ENCODE measurements at regions not wholly inside any gene's neighbourhood (a gene's known extent, or its start where the extent isn't known, plus 50 kb on each side); places are given as distances from the start of the nearest gene placed in this dataset.

DNA sequence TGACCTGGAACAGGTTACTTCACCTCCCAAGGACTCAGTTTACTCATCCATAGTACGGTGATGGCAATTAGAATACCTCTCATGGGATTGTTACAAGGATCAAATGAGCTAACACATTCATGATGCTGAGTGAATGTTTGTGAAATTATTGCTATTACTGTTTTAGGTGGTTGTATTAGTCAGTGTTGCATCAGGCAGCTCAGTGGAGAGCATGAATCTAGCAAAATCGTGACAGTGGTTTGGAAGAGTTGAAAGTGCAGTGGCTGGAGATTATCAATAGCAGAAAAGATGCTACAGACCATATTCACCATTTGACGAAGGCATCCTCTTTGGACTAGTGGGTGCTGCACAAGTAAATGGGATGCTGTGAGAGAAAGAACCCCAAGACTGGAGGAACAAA is 50.4 kb upstream of the CTNNBL1 start:
- no peak for DNase-seq

DNA sequence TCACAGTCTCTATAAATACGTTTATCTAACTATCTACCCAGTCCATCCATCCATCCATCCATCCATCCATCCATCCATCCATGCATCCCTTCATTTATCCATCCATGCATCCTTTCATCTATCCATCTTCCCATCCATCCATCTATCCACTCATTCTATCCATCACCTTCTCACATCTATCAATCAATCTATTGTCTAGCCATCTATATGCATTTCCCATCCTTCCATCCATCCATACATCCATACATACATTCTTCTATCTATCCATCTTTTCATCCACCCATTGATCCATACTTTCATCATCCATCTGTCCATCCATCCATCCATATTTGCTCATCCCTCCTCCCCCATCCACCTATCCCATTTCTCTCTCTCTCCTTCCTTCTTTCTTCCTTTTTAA is 51.6 kb upstream of the CTNNBL1 start:
- no peak for DNase-seq

DNA sequence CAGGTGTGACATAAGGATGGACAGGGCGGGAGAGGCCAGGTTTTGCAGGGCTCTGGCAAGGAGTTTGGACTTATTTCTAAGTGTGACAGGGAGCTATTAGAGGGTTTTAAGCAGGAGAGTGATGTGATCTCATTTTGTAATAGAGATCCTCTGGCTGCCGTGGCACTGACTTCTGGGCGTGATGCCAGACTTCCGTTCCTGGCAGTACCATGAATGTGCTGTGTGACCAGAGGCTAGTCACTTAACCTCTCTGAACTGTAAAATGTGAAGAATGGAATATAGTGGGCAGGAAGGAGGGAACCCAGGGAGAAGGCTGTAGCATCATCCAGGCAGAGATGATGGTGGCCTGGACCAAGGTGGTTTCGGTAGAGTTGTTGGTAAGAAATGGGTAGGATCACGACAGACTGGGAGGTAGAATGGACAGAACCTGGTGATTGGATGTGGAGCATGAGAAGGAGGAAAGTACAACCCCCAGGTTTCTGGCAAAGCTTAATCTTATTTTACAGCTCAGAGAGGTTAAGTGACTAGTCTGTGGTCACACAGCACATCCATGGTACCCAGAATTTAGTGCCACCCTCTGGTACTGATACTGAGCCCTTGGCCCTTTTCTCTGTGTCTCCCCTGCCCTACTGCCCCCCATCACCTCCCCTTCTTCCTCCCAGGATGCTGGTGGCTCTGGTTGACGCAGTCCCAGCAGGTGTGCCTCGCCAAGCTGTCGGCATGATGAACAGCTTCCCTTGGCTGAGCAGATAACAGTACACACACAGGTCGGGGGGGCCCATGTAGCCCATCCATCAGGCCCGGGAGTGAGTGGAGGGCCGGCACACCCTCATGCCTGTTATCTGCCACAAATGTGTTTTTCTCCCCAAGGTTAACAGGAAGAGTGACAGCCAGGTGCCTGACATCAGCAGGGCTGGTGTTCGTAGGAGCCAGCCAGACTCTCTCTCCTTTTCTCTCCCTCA is 52.9 kb upstream of the CTNNBL1 start:
- no peak for DNase-seq

DNA sequence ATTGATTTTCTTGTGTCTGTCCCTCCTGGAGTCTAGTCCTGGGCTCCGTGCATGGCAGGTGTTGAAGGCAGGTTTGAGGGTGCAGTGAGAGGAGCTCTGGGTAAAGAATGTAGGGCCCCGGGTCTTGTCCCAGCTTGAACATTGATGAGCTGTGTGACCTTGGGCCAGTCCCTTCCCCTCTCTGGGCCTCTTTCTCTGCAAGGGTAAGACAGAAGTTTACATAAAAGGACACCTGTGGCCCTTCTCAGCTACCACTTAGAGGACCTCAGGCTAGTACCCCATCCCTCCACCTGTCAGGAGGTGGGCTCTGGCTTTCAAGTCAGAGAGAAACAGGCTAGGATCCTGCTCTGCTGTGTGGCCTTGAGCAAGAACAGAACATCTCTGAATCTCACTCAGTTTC is 55.3 kb upstream of the CTNNBL1 start:
- no peak for DNase-seq

DNA sequence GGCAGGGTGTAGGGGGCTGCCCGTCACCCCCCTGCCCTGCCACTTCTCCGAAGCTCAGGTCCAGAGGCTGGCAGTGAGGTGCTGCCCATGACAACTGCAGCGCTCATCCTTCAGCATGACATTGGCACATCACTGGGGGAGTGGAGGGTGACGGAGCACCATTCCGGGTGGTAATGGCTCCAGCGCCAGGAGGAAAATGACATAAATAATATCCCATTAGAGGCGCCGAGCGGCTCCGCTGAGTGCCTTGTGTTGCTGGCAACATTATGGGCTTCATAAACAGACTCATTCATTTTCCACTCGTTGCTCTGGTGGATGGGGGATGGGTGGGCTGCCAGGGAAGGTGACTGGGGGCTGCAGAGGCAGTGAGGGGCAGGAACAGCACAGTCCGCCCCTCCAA is 56.9 kb upstream of the CTNNBL1 start:
- DNase-seq = no peak

DNA sequence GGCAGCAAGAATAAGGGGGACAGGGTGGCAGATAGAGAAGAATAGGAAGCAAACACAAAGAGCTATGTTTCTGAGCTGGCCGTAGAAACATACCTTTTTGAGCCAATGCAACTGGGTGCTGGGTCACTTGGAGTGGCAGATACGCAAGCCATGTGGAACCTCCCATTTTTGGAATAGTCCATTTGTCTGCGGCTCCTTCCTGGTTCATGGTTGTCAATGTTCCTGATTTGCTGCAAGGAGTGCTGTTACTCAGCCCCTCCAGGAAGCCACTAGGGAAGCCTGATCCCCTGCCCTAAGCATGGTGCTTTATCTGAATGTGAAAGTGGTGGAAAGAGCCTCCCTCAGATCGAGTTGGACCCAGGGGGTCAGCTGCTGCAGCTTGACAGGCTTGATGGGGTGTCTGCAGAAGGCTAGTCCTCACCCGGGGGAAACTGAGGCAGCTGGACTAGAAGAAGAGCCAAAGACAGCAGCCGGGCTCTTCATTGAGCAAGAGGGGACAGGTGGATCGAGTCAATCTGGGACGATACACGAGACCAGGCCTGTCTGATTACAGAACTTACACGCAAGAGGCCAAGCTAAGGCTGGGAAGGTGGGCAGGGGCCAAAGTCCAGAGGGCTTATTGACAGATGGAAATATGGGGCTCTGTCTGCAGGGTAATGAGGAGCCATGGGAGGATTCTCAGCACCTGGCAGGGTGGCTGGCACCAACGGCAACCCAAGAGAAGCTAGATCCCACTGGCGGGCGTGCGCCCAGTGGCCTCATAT is 57.4 kb upstream of the CTNNBL1 start:
- no peak for DNase-seq

DNA sequence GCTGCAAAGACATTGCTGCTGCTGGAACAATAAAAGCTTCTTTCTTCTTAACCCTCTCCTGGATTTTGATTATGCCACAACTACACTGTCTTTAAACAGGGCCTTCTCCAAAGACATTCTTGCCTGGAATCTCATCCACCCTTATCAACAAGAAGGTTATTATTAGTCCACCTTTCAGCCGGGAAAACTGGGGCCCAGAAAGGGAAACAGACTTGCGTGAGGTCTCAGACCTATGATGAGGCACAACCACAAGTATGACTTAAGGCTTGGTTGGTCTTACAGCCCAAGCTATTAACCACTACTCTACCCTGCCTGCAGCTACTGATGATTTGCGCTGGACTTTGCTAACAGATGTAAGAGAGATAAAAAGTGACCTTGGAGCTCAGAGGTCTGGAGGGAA is 62.8 kb upstream of the CTNNBL1 start:
- no peak for DNase-seq

DNA sequence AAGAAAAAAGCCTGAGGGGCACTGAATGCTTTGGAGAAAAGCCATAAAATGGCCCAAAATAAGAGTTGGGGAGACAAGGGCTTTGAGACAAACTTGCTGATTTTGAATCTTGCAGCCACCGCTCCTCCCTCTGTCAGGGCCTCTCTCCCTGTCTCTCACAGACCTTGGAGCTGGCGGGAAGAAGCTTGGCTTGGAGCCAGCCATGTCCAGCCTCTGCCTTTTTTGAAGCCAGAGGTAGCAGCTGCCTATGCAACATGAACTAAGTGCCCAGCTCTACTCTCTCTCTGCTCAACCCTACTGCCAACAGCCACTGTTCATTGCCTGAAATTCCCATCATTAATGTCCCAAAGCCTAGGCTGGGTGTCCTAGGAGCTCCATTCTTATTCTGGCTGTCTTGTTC is 63.7 kb upstream of the CTNNBL1 start:
- no peak for DNase-seq

DNA sequence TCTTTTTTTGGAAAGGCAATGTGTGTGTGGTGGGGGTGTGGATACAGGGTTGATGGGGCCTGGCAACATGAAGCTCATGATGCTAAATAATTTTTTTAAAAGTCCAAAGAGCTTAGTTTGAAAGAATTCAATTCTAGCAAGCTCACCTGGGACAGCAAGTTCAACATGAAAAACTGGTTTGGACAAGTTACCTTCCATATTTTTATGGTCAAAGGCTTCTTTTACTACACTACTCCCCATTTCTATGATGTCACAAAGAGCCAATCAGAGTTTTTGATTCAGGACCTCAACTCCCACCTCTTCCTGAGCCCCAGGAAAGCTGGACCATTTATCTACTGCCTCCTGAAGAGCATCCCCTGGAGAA is 66.1 kb upstream of the CTNNBL1 start:
- no peak for DNase-seq

DNA sequence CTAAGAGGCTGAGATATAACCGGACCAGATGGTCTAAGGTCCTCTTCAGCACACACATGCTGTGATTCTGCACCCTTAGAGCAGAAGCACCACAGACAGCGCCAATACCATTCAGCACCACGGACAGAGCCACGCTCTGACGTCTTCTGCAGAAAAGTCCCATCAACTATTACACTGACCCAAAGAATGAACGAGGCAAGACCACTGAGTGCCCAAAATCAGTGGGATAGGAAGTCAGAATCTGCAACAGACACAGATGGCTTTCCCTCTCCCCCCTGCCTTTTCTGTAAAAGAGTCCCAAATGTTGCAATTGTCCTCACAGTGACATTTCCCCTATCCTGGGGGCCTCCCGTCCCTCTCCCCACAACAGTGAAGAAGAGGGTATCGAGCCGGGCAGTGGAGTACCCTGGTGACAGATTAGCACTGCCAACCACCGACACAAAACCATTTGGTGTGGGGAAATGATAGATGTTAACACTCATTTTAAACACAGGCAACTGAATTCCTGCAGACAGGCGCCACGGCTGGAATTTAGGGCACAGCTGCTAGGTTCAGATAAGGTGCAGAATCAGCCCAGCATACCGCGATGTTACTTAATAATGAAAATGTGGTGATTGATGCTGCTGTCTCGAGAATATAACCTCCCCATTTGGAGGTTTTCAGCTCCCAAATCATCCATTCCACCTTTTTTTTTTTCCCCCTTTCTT is 66.6 kb upstream of the CTNNBL1 start:
- DNase-seq = peak in 1 of 2 experiments; percentile 21

DNA sequence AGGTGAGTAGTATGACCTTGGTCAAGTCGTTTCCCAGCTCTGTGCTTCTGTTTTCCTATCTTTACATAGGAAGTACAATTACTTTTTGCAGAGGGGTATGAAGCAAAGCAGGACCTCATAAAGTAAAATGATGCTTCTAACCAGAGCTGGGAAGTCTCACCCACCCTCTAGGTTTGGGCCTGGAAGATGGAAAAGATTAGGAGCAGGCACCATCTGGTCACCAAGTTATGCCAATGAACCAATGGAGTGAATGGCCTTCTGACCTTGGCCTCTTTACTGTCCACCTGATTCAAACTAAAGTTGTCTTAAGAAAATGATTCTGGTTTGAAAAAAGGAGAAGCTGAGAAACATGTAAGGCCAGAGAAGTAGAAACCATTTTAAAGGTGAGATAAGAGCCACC is 68.9 kb upstream of the CTNNBL1 start:
- no peak for DNase-seq

DNA sequence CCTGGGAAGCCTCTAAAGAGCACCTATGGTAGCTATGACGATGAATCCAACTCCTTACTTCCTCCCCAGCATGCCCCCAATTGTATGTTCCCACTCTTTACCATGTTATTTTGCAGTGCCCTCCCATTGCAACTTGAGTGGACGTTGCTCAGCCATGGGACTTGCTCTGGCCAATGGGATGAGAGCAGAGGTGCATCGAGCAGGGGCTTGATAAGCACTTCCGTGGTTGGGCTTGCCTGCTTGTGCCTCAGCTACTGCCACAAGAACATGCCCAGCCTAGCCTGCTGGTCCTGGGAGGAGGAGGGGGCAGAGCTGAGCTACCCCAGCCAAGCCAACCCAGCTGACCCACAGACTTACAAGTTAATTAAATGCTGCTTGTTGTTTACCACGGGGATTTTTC is 71.1 kb upstream of the CTNNBL1 start:
- no peak for DNase-seq

DNA sequence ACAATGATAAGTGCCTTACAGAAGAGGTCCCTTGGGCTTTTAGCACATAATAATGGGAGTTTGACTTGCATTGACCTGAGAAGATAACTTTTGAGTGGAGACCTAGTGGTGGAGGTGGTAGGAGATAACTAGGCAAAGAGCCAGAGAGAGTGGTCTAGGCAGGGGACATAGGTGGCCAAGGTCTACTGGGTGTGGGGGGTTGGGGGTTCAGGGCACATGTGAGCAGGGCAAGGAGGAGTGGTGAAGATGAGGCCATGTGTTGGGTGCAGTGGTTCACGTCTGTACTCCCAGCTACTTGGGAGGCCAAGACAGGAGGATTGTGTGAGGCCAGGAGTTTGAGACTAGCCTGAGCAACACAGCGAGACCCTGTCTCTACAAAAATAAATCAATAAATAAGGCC is 74.3 kb upstream of the CTNNBL1 start:
- DNase-seq = no peak

DNA sequence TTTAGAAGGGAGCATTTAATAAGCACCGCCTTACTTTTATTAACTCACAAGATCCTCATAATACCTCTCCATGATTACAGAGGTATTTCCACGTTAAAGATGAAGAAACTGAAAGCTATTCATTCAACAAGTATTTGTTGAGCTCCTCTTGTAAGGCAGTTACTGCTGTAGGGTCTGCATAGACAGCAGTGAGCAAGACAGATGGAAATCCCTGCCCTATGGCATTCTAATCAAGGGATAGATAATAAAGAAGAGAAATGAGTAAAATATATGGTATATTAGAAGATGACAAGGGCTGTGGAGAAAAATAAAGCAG is 77.8 kb upstream of the CTNNBL1 start:
- no peak for DNase-seq

DNA sequence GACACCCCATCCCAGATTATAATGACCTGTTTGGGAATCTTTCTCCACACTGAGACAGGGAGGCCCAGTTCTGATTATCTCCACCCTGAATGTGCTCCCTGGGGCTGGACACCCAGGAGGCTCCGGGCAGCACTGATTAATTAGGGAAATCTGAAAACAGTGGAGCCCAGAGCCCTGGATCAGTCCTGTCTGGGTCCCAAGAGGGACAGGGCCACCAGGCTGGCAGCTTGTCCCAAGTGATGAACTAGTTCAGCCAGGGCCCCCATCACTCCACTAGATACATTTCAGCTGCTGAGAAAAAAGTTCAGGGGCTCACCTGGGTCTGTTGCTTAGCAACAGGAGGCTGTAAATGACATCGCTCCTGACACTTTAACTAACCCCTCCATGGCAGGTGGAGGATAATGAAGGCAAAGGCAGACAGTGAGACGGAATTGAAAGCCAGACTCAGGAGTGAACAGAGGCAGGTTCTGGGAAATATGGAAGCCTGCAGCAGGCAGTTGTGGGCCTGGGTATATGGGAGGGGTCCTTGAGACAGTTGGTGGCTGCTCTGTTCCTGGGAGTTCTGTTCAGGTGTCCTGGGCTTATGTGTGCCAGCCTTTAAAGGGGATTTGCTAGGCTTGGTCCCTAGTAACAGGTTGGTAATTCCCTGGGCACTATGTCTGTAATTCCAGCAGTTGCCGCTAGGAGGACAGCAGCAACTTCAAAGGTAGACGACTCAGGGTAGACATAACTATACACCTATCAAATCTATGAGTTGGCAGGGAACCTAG is 78.3 kb upstream of the CTNNBL1 start:
- peak; percentile 48 to 53 for DNase-seq

DNA sequence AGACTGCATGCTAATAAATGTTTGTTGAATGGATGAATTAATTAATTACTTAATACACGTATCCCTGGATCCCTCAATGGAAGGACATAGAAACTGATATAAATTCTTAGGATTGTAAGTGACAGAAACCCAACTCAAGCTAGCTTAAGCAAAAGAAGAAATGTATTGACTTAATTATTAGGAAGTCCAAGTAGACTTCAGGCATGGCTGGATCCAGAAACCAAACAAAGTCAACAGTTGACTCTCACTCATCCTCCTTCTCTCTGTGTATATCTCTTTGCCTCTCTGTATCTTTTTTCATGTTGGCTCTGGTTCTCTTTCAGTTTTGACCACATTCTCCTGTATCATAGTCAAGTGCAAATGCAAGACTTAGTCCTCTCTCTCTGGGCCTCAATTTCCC is 82.0 kb upstream of the CTNNBL1 start:
- DNase-seq = no peak

DNA sequence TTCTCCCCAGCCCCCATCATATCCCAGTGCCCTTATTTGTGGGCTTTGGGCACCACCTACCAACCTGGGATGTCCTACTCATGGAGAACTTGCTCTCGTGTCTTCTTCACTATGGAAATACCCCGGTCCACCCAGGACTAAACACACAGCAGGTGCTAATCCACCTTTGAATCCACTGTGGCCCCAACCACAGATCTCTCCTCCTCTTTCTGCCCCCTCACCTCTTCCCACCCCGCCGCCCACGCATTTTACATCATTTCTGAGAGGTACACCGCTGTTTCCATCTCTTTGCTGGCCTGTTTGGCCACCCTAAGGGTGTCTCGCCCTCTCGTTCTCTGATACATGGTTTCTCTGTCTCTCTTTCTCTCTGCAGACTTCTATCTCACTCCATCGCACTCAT is 82.5 kb upstream of the CTNNBL1 start:
- no peak for DNase-seq

DNA sequence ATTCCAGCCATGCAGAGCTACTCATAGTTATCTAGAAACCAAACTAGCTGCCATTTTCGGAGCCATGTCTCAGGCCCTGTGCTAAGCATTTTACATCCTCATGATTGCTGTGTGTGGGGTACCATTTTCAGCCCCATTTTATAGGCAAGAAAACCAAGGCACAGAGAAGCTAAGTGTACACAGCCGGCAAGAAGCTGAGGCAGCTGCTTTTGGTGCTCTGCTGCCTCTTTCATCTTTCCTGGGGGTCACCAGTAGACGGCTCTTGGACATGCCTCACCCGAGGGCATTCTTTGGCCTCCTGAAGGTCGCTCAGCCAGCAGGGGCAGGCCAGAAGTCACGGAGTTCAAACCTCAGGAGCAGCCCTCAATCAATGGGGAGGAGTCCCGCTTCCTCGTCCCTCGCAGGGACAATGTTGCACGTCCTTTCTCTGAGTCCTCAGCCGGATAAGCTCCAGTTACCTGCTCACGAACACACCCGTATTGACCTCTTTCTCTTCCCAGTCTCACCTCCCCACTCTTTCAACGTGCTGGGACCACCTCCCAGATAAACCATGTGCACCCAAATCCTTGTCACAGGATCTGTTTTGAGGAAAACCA is 82.6 kb upstream of the BLCAP start:
- DNase-seq = no peak

DNA sequence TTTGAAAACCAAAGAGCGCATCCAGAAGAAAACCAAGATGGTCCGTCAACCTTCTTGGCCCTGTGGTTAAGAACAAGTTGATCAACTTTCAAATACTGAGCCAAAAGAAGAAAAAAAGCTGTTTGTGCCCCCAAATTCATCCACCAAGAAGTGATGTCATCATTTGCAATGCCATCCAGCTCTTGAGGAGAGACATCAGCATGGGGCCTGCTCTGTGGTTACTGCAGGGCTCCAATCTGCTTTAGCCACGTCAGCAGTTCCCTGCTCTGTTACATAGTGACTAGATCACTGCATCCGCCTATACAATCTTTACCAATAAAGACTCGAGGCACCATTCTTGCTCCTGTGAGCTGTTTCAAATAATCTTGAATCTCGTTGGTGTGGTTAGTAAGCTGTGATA is 75.0 kb upstream of the BLCAP start:
- no peak for DNase-seq

DNA sequence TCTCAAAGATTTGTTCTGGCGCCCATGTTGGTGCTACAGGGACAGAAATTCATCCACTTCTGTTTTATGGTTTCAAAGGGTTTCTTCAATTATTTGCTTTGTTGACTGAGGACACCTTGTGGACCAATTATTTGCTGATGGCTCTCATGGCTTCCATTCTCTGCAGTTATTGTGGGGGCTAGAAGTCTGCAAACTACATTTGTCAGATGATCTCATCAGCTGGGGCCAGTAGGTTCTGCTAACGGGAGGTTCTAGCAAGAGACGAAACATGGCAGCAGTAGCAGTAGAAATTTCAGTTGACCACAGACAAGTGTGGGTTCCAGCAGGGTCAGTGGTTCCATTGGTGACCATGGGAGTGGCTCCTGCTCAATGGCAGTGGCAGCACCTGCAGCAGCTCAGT is 72.8 kb upstream of the BLCAP start:
- no peak for DNase-seq

DNA sequence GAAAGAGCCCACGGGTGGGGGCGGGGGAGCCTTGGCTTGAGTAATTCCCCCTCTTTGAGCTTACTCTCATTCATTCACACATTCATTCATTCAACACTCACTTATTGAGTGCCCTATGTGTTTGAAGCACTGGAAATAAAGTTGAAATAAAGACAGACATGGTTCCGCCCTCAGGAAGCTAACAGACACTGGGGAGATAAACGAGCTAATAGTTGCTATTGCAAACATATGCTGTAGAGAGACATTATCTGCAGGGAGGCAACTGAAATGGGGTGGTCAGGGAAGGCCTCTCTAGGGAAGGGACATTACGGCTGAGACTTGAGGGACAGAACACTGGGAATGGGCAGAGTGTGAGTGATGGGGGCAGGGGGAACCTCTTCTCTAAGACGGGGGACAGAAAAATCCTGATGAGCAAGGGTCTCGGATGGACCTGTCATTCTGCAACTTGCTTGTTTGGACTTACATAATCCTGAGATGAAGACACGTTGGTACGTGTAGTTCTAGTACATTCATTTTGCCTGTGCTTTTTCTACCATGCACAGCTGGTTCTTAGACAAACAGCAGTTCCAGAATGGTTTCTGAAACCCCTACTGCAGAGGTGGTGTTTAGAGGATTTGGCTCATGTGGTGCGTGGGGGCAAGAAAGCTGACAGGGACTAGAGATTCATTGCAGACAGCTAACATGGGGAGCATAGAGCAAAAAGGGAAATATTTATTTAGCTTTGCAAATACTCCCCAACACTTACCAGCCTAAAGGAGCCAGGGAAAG is 71.1 kb upstream of the BLCAP start:
- DNase-seq = no peak

DNA sequence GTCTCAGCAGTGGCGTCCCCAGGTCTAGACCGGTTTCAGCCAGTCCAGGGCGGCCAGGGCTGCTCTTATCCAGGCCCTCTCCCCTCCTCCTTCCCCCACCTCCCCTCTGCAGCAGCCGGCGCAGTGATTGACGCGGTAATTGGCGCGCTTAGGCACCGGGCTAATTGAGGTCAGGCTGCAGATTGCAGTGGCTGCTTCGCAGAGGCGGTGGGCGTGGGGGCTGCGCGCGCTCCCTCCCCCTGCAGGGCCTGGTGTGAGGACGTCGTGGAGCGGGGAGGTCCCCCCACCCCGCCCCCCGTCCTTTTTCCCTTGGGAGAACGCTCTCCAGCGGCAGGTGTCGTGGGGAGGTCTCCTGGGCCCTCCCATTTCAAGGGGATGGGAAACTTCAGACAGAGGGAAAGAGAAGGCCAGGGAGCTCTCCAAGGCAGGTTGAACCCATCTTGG is 70.4 kb upstream of the BLCAP start:
- DNase-seq = no peak

All from stimulated activated CD4-positive, alpha-beta T cell treated with anti-CD3 and anti-CD28 coated beads, Interleukin-4, amount 100 ng/mL, for 4 hours (primary cell).